ENCODE measurements at regions not wholly inside any gene's neighbourhood (a gene's known extent, or its start where the extent isn't known, plus 50 kb on each side); places are given as distances from the start of the nearest gene placed in this dataset.

DNA sequence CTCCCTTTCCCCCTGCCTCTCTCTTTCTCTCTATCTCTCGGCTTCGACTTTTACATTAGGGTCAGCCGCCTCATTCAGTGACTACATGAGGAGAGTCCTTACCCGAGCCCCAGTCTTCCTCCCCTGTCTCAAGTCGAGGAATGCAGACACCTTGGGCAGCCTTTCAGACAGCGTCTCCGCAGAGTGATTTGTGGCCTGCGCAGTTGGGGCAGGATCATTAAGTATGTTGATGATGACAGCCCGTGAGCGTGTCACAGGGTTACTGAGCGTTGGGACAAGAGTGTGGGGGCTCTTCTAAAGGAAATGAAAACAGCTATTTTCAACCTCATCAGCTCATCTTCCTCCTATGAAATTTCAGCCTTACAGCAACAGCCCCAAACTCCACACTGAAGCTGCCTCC is 312.1 kb upstream of the GATB start:
- WGBS, 2 donors: 90 to 93% methylated on average over 8 to 11 of the region's 11 CpGs
- Histone ChIP-seq H3K27ac (no peak overlapping the region), H3K36me3 (no peaks in the 10 kb centered on the region)

GRCh38 chr4:152072001-152072485 is 311.2 kb upstream of the GATB start:
- DNase-seq: peak; percentile 3 to 36
- H3K9me3 ChIP-seq: no peaks in the 10 kb centered on the region
- no peaks in the 10 kb centered on the region for H3K36me3 ChIP-seq
- no peak overlapping the region for H3K4me3 ChIP-seq
- ATAC-seq (ENCODE audit: low FRiP score in 2 of 2): peak in 1 of 2 donors; percentile 6
- no peaks in the 10 kb centered on the region for H3K27me3 ChIP-seq
- 76 to 87% methylated on average over 2 to 8 of the region's 8 CpGs for WGBS, 2 donors
- TF ChIP-seq CTCF (IDR thresholded peaks at IDR 0.05): no peak
- no peak for TF ChIP-seq POLR2A (IDR thresholded peaks at IDR 0.05)
- TF ChIP-seq POLR2AphosphoS5 (IDR thresholded peaks at IDR 0.05): no peak
- no peak for TF ChIP-seq EP300 (IDR thresholded peaks at IDR 0.05)
- H3K27ac ChIP-seq: no peak overlapping the region
- peaks cover 0 to 10% (median 2%) of the 10 kb centered on the region in 4 donors for H3K4me1 ChIP-seq

More for the DNA sequence above, 312.1 kb upstream of the GATB start:
- ATAC-seq (ENCODE audit: low FRiP score in 2 of 2) (no peak), DNase-seq (no peak)
- no peaks in the 10 kb centered on the region for H3K27me3 ChIP-seq
- no peak for TF ChIP-seq CTCF (IDR thresholded peaks at IDR 0.05)
- no peak for TF ChIP-seq POLR2A (IDR thresholded peaks at IDR 0.05)
- no peak for TF ChIP-seq POLR2AphosphoS5 (IDR thresholded peaks at IDR 0.05)
- no peak for TF ChIP-seq EP300 (IDR thresholded peaks at IDR 0.05)
- H3K4me3 ChIP-seq: no peak overlapping the region
- peaks cover 0 to 10% (median 2%) of the 10 kb centered on the region in 4 donors for H3K4me1 ChIP-seq
- H3K9me3 ChIP-seq: no peaks in the 10 kb centered on the region

GRCh38 chr4:152070854-152071253 is 310.0 kb upstream of the GATB start:
- ATAC-seq (ENCODE audit: low FRiP score in 2 of 2) (no peak), DNase-seq (no peak)
- Histone ChIP-seq H3K27ac (no peak overlapping the region), H3K36me3 (no peaks in the 10 kb centered on the region), H3K9me3 (no peaks in the 10 kb centered on the region), H3K4me3 (no peak overlapping the region), H3K27me3 (no peaks in the 10 kb centered on the region), H3K4me1 (peaks cover 0 to 10% (median 2%) of the 10 kb centered on the region in 4 donors)
- TF ChIP-seq POLR2A (IDR thresholded peaks at IDR 0.05) (no peak), EP300 (IDR thresholded peaks at IDR 0.05) (no peak), CTCF (IDR thresholded peaks at IDR 0.05) (no peak), POLR2AphosphoS5 (IDR thresholded peaks at IDR 0.05) (no peak)
- 92 to 97% methylated on average over 6 of the region's 6 CpGs for WGBS, 2 donors

- H3K9me3 ChIP-seq: no peaks in the 10 kb centered on the region
Measured at GRCh38 chr4:152068866-152069265, 308.1 kb upstream of the GATB start.

More at GRCh38 chr4:152068866-152069265, 308.1 kb upstream of the GATB start:
- DNase-seq: no peak
- Histone ChIP-seq H3K27me3 (no peaks in the 10 kb centered on the region), H3K4me3 (no peak overlapping the region), H3K36me3 (no peaks in the 10 kb centered on the region), H3K27ac (no peak overlapping the region), H3K4me1 (peaks cover 0 to 6% (median 0%) of the 10 kb centered on the region in 4 donors)
- TF ChIP-seq EP300 (IDR thresholded peaks at IDR 0.05): no peak
- TF ChIP-seq CTCF (IDR thresholded peaks at IDR 0.05): no peak
- TF ChIP-seq POLR2A (IDR thresholded peaks at IDR 0.05): no peak
- no peak for TF ChIP-seq POLR2AphosphoS5 (IDR thresholded peaks at IDR 0.05)
- ATAC-seq (ENCODE audit: low FRiP score in 2 of 2): no peak
- 50 to 58% methylated on average over 3 of the region's 3 CpGs for WGBS, 2 donors

All from upper lobe of left lung (tissue), 6 donors.